OCI-LY3 (cell line): ENCODE measurements at regions not wholly inside any gene's neighbourhood (a gene's known extent, or its start where the extent isn't known, plus 50 kb on each side); places are given as distances from the start of the nearest gene placed in this dataset.

Experiments used
- EZH2phosphoT487 ChIP-seq: fragments of 200-600 bp; shearing (Covaris generic); IDR thresholded peaks from 2 replicates; pipeline ENCODE4 v1.6.1; 2018; ENCODE audit warnings: antibody characterized with exemption, mixed run types, low read depth
- TF ChIP-seq, protein P1 (sequence below): fragments of 200-600, 300-600 bp; sonication (generic); IDR thresholded peaks from 2 replicates; pipeline ENCODE4 v1.5.1; 2014; ENCODE audit warnings: antibody characterized with exemption, low read length, low read depth

DNA sequence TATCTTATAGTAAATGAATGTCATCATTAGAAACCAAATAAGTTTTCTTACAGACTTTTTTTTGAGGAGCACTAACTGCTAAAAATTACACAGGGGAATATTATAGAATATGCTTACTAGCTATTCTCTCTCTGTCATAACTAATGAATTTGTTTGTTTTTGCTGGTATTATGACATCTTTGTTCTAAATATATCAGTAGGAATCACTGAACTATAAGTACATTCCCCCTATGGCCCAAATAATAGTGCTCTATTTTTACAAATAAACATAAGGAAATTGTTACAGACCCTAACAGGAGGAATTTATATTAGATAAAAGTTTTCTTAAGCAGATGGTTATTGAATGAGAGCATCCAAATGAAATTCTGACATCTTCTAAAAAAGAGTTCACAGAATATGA is 83.0 kb upstream of the RIOK2 start:
- TF ChIP-seq, protein P1, sequence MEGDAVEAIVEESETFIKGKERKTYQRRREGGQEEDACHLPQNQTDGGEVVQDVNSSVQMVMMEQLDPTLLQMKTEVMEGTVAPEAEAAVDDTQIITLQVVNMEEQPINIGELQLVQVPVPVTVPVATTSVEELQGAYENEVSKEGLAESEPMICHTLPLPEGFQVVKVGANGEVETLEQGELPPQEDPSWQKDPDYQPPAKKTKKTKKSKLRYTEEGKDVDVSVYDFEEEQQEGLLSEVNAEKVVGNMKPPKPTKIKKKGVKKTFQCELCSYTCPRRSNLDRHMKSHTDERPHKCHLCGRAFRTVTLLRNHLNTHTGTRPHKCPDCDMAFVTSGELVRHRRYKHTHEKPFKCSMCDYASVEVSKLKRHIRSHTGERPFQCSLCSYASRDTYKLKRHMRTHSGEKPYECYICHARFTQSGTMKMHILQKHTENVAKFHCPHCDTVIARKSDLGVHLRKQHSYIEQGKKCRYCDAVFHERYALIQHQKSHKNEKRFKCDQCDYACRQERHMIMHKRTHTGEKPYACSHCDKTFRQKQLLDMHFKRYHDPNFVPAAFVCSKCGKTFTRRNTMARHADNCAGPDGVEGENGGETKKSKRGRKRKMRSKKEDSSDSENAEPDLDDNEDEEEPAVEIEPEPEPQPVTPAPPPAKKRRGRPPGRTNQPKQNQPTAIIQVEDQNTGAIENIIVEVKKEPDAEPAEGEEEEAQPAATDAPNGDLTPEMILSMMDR = no peak
- TF ChIP-seq EZH2phosphoT487 = no peak
